Body of pancreas (tissue), 4 donors: ENCODE measurements at regions not wholly inside any gene's neighbourhood (a gene's known extent, or its start where the extent isn't known, plus 50 kb on each side); places are given as distances from the start of the nearest gene placed in this dataset.
A peak's percentile ranks its signal among the peaks of the same experiment; 100 is the strongest.

Experiments used
- CTCF ChIP-seq, 7 experiments: fragments of 450-650 bp in 4 of 7; fragments of 200-600 bp in 3 of 7; sonication (generic) in 3 of 7; IDR thresholded peaks; one replicate each; pipeline ENCODE4 v1.5.1; 2016 to 2019; ENCODE audit warnings: antibody characterized with exemption in 7 of 7
- POLR2A ChIP-seq, 3 donors: fragments of 450-650 bp; IDR thresholded peaks; one replicate each; pipeline ENCODE4 v1.6.1; 2016; ENCODE audit warnings: antibody characterized with exemption in 3 of 3, mild to moderate bottlenecking in 2 of 3

- TF ChIP-seq CTCF (IDR thresholded peaks at IDR 0.05) (no peak), POLR2A (IDR thresholded peaks at IDR 0.05) (peak; percentile 11 to 64 (median 52))
Measured at GRCh38 chr7:156318926-156319325, 321.6 kb upstream of the RNF32 start.
